ENCODE measurements at regions not wholly inside any gene's neighbourhood (a gene's known extent, or its start where the extent isn't known, plus 50 kb on each side); places are given as distances from the start of the nearest gene placed in this dataset.

GRCh38 chr18:43601432-43601831, 324.1 kb upstream of the SYT4 start:
- no peak for TF ChIP-seq CTCF (IDR thresholded peaks at IDR 0.05)
- TF ChIP-seq POLR2A (IDR thresholded peaks at IDR 0.05), result no peak

Measured in suprapubic skin (tissue), 3 donors.